ENCODE measurements at regions not wholly inside any gene's neighbourhood (a gene's known extent, or its start where the extent isn't known, plus 50 kb on each side); places are given as distances from the start of the nearest gene placed in this dataset.

GRCh38 chr15:66843581-66843980 lies 141.5 kb downstream of the SMAD6 start:
- no peak for TF ChIP-seq GATA3 (IDR thresholded peaks at IDR 0.05; ENCODE audit: low read depth, low read length)
- TF ChIP-seq GATA2 (IDR thresholded peaks at IDR 0.05; ENCODE audit: low read depth, low read length), result no peak
